Epithelial cell of proximal tubule (primary cell): ENCODE measurements at regions not wholly inside any gene's neighbourhood (a gene's known extent, or its start where the extent isn't known, plus 50 kb on each side); places are given as distances from the start of the nearest gene placed in this dataset.

ENCODE experiments used
- DNase-seq: peaks from one replicate; pipeline ENCODE4 v3.0.0-alpha.2; 2011; ENCODE audit warnings: low read depth
- H3K4me3 ChIP-seq: 2 replicates; pipeline ENCODE4 v1.5.1; 2011; ENCODE audit warnings: low read depth, mild to moderate bottlenecking, low read length
- TF ChIP-seq, protein P1 (sequence below): conservative IDR thresholded peaks from 2 replicates; pipeline ENCODE4 v1.5.1; 2012; ENCODE audit warnings: low read depth, mild to moderate bottlenecking, low read length

DNA sequence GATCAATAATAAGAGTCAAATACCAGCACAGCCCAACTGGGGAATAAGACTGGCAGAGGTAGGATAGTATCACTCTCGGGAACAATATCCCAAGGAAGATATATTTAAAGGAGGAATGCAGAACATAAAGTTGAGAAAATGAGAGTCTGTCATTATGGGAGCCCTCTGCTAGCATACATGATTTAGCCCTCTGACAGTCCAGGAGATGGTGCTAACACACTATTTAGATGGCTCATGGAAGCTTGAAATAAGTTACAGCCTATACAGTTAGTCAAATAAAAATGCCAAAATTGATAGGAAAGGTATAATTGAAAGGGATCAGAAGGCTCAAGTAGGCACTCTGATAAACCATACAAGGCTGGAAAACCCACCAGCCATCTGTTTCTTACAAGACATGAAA lies 201.0 kb upstream of the NEIL3 start:
- H3K4me3 ChIP-seq, result no peak overlapping the region
- DNase-seq, result peak; percentile 20
- TF ChIP-seq, protein P1, sequence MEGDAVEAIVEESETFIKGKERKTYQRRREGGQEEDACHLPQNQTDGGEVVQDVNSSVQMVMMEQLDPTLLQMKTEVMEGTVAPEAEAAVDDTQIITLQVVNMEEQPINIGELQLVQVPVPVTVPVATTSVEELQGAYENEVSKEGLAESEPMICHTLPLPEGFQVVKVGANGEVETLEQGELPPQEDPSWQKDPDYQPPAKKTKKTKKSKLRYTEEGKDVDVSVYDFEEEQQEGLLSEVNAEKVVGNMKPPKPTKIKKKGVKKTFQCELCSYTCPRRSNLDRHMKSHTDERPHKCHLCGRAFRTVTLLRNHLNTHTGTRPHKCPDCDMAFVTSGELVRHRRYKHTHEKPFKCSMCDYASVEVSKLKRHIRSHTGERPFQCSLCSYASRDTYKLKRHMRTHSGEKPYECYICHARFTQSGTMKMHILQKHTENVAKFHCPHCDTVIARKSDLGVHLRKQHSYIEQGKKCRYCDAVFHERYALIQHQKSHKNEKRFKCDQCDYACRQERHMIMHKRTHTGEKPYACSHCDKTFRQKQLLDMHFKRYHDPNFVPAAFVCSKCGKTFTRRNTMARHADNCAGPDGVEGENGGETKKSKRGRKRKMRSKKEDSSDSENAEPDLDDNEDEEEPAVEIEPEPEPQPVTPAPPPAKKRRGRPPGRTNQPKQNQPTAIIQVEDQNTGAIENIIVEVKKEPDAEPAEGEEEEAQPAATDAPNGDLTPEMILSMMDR, result peak; percentile 79

DNA sequence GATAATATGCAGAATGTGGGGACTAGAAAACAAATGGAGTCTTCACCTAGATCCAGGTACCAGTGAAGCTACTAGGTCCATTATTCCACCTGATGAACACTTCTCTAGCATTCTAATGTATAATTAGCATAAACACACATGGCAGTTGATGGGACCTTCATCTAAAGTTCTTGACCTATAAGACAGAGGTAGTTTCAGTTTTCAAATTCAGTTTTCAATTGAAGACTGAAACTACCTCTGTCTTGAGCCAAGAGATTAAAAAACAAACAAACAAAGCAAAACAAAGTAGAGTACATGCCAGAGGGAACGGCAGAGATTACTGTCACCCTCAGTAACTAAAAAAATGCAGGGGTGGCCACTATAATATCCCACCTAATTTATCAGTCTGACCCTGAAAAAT lies 199.9 kb upstream of the NEIL3 start:
- H3K4me3 ChIP-seq, result no peak overlapping the region
- TF ChIP-seq, protein P1, result no peak
- DNase-seq, result no peak

DNA sequence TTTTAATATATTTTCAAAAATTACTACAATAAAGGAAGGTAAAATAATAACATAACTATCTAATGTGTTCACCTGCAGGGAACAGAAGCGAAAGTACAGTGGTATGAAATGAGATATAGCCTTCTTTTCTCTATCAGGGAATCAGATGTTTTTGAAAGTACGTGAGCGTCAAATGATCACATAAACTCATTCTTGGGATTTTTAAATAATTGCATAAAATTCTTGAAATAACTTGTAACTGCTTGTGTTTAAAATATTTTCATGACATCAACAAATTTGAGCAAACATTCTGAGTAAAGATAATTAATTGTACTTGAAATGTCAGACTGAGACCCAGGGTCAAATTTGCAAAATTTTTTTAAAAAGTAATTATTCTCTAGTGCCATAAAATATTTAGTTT lies 193.5 kb upstream of the NEIL3 start:
- DNase-seq, result no peak
- no peak overlapping the region for H3K4me3 ChIP-seq
- TF ChIP-seq, protein P1, result no peak

DNA sequence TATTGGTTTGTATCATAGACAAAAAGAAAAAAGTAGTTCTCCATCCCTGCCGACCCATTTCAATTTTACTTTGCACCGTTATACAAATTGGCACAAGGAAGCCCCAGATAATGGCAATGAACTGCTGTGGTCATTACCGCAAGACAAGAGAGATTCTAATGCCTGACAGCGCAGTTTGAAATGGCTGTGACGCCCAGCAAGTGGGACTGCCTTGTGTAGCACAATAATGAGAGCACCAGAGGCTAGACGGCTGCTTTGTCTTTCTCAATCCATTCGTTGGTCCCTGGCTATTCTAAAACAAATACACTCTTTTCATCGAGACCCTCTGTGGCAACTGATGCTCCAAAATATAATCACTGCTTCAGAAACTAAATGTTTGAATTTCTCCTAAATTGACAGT lies 192.4 kb upstream of the NEIL3 start:
- H3K4me3 ChIP-seq, result no peak overlapping the region
- DNase-seq, result no peak
- TF ChIP-seq, protein P1, result no peak

DNA sequence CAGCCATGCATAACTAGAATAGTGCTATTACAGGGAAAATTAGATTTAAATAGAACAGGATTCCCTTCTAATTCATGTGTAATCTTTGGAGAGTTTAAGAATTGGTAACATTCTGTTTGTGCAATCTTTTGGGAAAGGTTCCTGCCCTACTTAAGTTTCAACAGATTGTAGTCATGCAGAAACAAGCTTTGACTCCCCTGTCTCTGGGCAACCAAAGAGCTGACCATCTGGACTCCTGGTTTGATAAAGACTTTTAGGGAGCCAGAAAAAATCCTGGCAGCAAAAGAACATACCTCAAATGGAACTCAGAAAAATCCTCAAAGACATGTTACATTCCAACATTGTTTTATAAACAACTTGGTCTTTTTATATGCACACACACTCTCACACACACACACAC lies 191.1 kb upstream of the NEIL3 start:
- no peak overlapping the region for H3K4me3 ChIP-seq
- DNase-seq, result peak; percentile 19
- TF ChIP-seq, protein P1, result no peak

DNA sequence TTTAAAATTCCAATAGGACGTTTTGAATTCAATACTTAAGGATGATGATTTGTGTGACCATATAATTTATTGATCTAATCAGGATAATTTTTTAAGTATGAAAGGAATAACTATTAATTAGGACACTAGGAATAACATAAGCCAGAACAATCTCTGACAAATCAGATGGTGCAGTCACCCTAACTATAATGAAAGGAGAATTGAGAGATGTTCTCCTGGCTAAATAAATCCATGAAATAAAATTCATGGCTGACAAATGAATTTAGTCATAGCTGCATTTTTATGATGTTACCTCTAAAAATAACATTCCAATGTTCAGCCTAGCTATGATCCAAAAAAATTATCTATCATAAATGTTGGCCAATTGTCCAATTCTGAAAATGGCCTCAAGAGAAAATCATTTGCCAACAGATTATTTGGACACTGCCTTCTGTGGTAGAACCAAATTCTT lies 190.6 kb upstream of the NEIL3 start:
- DNase-seq, result no peak
- TF ChIP-seq, protein P1, result no peak
- H3K4me3 ChIP-seq, result no peak overlapping the region

DNA sequence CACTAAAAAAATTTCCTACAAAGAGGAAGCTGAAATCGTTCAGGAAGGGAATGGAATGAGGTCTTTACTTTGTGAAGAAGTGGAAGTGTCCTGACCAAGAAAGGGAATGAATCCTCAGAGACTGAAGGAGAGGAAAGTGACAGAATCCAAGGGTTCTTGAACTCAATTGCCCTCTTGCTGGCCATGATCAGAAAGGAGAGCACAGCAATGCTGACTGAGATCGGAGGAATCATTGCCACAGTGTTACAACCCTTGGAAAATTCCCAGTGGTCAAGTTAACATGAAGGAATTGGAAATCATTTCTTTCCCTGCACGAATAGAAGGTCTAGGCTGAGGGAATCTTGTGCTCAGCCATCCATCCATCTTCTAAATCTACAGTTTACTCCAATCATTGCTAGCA lies 190.0 kb upstream of the NEIL3 start:
- TF ChIP-seq, protein P1, result no peak
- DNase-seq, result no peak
- H3K4me3 ChIP-seq, result no peak overlapping the region
